ENCODE measurements at regions not wholly inside any gene's neighbourhood (a gene's known extent, or its start where the extent isn't known, plus 50 kb on each side); places are given as distances from the start of the nearest gene placed in this dataset.

DNA sequence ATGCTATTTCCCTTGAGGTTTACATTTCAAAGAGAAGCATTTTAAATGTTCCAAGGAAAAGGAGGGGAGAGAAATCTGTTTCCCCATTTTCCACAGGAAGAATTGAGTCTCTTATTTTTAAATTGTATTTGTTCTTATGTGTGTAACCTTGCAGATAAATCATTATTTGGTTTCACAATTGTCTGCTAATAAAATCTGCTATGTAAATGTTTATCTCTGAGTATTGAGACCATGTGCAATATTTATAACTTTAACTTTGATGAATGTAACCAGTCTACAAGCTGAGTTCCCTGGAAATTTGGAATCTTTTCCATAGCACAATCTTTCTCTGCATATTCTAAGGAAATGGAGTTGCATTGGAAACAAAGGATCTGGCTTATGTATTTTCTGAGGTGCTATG, 209.6 kb downstream of the PTBP2 start:
- Mint-ChIP-seq H3K4me3 (no peak overlapping the region), H3K36me3 (ENCODE audit: insufficient read depth in 1 of 3, low read depth in 3 of 3) (peaks cover 9 to 28% (median 13%) of the 10 kb centered on the region in 3 experiments), H3K27ac (no peak overlapping the region), H3K9me3 (peaks cover 18 to 19% of the 10 kb centered on the region in 2 experiments), H3K4me1 (peaks cover 11 to 14% of the 10 kb centered on the region in 2 experiments), H3K27me3 (ENCODE audit: low read depth) (no peaks in the 10 kb centered on the region; the same call in 1 of the 2 replicates)
- Histone ChIP-seq H3K56ac (ENCODE audit: insufficient read length, low read depth, low read length) (no peak overlapping the region), H2BK15ac (ENCODE audit: low read depth, low read length) (no peak overlapping the region), H4K5ac (ENCODE audit: insufficient read length, low read depth, low read length) (no peak overlapping the region), H3K27ac (ENCODE audit: insufficient read length, low read depth, low read length) (no peak overlapping the region), H2AK5ac (ENCODE audit: insufficient read length, low read length) (no peak overlapping the region), H2BK20ac (ENCODE audit: low read depth, low read length, poor library complexity, severe bottlenecking) (no peak overlapping the region), H3K9ac (ENCODE audit: extremely low read depth, insufficient read length, low read length) (no peak overlapping the region), H3T11ph (ENCODE audit: low read length) (no peak overlapping the region), H3K4me2 (ENCODE audit: insufficient read depth, insufficient read length, low read length) (no peak overlapping the region), H3K9me3 (ENCODE audit: control insufficient read depth, low read depth, low read length) (no peaks in the 10 kb centered on the region), H3K23me2 (ENCODE audit: insufficient read length, low read depth, low read length, poor library complexity, severe bottlenecking) (no peaks in the 10 kb centered on the region), H4K20me1 (ENCODE audit: control insufficient read depth, insufficient read depth, insufficient read length) (no peaks in the 10 kb centered on the region), H2BK120ac (ENCODE audit: low read depth, low read length, poor library complexity, severe bottlenecking) (no peak overlapping the region), H2BK12ac (ENCODE audit: insufficient read length, low read depth, low read length) (no peak overlapping the region), H3K14ac (ENCODE audit: insufficient read depth, low read length) (no peak overlapping the region), H3K4ac (ENCODE audit: low read depth, low read length) (no peak overlapping the region), H3K23ac (ENCODE audit: insufficient read length, low read depth, low read length) (no peak overlapping the region), H3K4me1 (ENCODE audit: insufficient read depth, low read length) (peaks cover 3% of the 10 kb centered on the region; the same call in 1 of the 2 replicates), H3K27me3 (ENCODE audit: insufficient read depth, low read length) (no peaks in the 10 kb centered on the region), H3K79me2 (ENCODE audit: insufficient read depth, low read length) (no peaks in the 10 kb centered on the region), H4K8ac (replicated peaks; ENCODE audit: insufficient read length, low read depth, low read length) (no peak overlapping the region), H2AFZ (ENCODE audit: low read length) (no peak overlapping the region), H4K91ac (ENCODE audit: insufficient read length, low read depth, low read length) (no peak overlapping the region), H3K18ac (ENCODE audit: insufficient read length, low read depth, low read length) (no peak overlapping the region), H2BK5ac (ENCODE audit: insufficient read length, low read length) (no peak overlapping the region), H3K79me1 (ENCODE audit: insufficient read depth, low read depth, low read length, poor library complexity, severe bottlenecking) (no peaks in the 10 kb centered on the region)
- no peak for DNase-seq
- TF ChIP-seq CTCF (conservative IDR thresholded peaks at IDR 0.05): no peak

Measured in H9 (cell line).